OCI-LY7 (cell line): ENCODE measurements at regions not wholly inside any gene's neighbourhood (a gene's known extent, or its start where the extent isn't known, plus 50 kb on each side); places are given as distances from the start of the nearest gene placed in this dataset.

ENCODE experiments used
- BruUV-seq: library from RNA; stranded (reverse); fragments of 400-500 nt; replicated peaks from 2 replicates; lab custom pipeline; 2021; lab: Mats Ljungman, UMichigan
- CTCF ChIA-PET: fragments of 300-600 bp; sonication (Branson Sonifier 250); formaldehyde crosslinking; loops from one replicate; lab custom pipeline; 2022; ENCODE audit warnings: antibody characterized with exemption; ENCODE audit not compliant: unreplicated experiment; lab: Charles Lee
- POLR2A ChIA-PET: fragments of 300-600 bp; sonication (Branson Sonifier 250); formaldehyde crosslinking; loops from one replicate; lab custom pipeline; 2022; ENCODE audit warnings: antibody characterized with exemption; lab: Charles Lee
- DNase-seq: peaks from one replicate; pipeline ENCODE4 v3.0.0-alpha.2; 2015; ENCODE audit warnings: low spot score
- H2AFZ ChIP-seq: fragments of 200-600 bp; sonication (generic), shearing (Covaris generic); 2 replicates; pipeline ENCODE4 v1.6.1; 2014; ENCODE audit warnings: mild to moderate bottlenecking, antibody characterized with exemption, low read length, moderate library complexity
- H3K27ac ChIP-seq: fragments of 200-600 bp; sonication (generic); 2 replicates; pipeline ENCODE4 v1.5.1; 2014; ENCODE audit warnings: mixed run types, low read depth, mild to moderate bottlenecking, moderate library complexity, low read length, inconsistent platforms; ENCODE audit not compliant: poor library complexity, severe bottlenecking
- H3K36me3 ChIP-seq: fragments of 200-600 bp; sonication (generic); 2 replicates; pipeline ENCODE4 v1.6.1; 2014; ENCODE audit warnings: mild to moderate bottlenecking, antibody characterized with exemption, low read length, moderate library complexity, mixed read lengths; ENCODE audit not compliant: insufficient read depth
- H3K4me1 ChIP-seq: fragments of 200-600 bp; sonication (generic); 2 replicates; pipeline ENCODE4 v1.5.1; 2014; ENCODE audit warnings: mild to moderate bottlenecking, low read length; ENCODE audit not compliant: insufficient read depth, poor library complexity, severe bottlenecking
- H3K4me2 ChIP-seq: fragments of 200-600 bp; sonication (generic); 2 replicates; pipeline ENCODE4 v1.6.1; 2014; ENCODE audit warnings: mild to moderate bottlenecking, low read length
- H3K4me3 ChIP-seq: fragments of 200-600 bp; sonication (generic); 2 replicates; pipeline ENCODE4 v1.5.1; 2014; ENCODE audit warnings: mild to moderate bottlenecking, low read depth, low read length; ENCODE audit not compliant: poor library complexity, severe bottlenecking
- H3K79me2 ChIP-seq: fragments of 200-600 bp; sonication (generic); 2 replicates; pipeline ENCODE4 v1.6.1; 2016; ENCODE audit warnings: low read depth, mild to moderate bottlenecking, low read length, moderate library complexity, mixed read lengths; ENCODE audit not compliant: insufficient read depth
- H3K9me2 ChIP-seq: fragments of 200-600 bp; sonication (generic); 2 replicates; pipeline ENCODE4 v1.6.1; 2016; ENCODE audit warnings: mild to moderate bottlenecking, low read length, mixed read lengths; ENCODE audit not compliant: insufficient read depth
- H3K9me3 ChIP-seq: fragments of 200-600 bp; sonication (generic); 2 replicates; pipeline ENCODE4 v1.6.1; 2014; ENCODE audit warnings: mild to moderate bottlenecking, mixed run types, low read length, mixed read lengths
- H4K20me1 ChIP-seq: fragments of 200-600 bp; sonication (generic); 2 replicates; pipeline ENCODE4 v1.6.1; 2014; ENCODE audit warnings: mild to moderate bottlenecking, antibody characterized with exemption, low read length, moderate library complexity, mixed read lengths; ENCODE audit not compliant: insufficient read depth
- EZH2phosphoT487 ChIP-seq: fragments of 200-600 bp; sonication (generic); IDR thresholded peaks from 2 replicates; pipeline ENCODE4 v1.6.1; 2018; ENCODE audit warnings: low read depth, borderline replicate concordance, mild to moderate bottlenecking, mixed run types, antibody characterized with exemption, low read length, moderate library complexity, mixed read lengths
- intact Hi-C: fragments of 100-400 bp; cut with micrococcal nuclease; formaldehyde crosslinking; loops from one replicate; pipeline ENCODE4 v1.10.0; 2022; ENCODE audit not compliant: unreplicated experiment
- TF ChIP-seq, protein P1 (sequence below): fragments of 200-600 bp; sonication (generic); conservative IDR thresholded peaks from 2 replicates; pipeline ENCODE4 v1.5.1; 2014; ENCODE audit warnings: mild to moderate bottlenecking, antibody characterized with exemption, low read length, moderate library complexity, mixed read lengths

DNA sequence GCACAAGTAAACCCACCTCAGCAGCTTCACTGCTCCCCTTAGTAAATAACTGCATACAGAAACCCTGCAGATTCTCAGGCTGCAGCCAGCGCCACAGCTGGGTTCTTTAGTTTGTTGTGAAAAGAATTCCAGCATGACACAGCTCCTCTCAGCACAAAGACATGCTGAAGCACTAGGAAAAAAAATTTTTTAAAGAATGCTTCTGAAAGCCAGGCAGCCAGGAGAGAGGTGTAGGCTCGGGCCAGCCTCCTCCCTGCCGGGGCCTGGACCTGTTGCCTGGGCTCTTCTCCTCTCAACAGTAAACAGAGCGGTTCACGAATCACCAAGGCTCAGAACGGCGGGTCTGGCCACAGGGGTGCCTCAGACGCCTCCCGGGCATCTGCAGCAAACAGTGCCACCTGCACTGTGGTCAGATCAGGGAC, 95.7 kb upstream of the POU3F3 start:
- H3K4me2 ChIP-seq: no peak overlapping the region
- CTCF ChIA-PET: no interaction called here
- TF ChIP-seq, protein P1, sequence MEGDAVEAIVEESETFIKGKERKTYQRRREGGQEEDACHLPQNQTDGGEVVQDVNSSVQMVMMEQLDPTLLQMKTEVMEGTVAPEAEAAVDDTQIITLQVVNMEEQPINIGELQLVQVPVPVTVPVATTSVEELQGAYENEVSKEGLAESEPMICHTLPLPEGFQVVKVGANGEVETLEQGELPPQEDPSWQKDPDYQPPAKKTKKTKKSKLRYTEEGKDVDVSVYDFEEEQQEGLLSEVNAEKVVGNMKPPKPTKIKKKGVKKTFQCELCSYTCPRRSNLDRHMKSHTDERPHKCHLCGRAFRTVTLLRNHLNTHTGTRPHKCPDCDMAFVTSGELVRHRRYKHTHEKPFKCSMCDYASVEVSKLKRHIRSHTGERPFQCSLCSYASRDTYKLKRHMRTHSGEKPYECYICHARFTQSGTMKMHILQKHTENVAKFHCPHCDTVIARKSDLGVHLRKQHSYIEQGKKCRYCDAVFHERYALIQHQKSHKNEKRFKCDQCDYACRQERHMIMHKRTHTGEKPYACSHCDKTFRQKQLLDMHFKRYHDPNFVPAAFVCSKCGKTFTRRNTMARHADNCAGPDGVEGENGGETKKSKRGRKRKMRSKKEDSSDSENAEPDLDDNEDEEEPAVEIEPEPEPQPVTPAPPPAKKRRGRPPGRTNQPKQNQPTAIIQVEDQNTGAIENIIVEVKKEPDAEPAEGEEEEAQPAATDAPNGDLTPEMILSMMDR: no peak
- TF ChIP-seq EZH2phosphoT487: no peak

DNA sequence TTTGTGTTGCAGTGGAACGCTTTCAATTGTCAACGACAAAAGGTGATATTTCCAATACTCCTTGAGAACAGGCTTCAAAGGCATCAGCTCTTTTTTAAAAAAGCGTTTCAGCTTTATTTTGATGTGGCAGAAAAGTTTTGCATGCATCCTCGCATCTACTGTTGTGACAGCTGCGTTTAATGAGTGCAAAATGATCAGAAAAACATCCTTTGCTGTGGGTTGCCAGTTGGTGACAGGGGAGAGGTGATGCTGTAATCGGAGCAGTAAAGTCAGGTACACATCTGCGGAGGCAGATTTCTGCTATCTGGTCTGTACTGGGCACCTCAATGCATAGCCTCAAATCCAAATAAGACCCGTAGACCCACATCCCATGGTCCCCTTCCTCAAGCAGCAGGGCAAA, 91.9 kb upstream of the POU3F3 start:
- H3K79me2 ChIP-seq: no peaks in the 10 kb centered on the region
- no peaks in the 10 kb centered on the region for H3K9me3 ChIP-seq
- no peaks in the 10 kb centered on the region for H3K36me3 ChIP-seq
- DNase-seq: no peak
- H2AFZ ChIP-seq: no peak overlapping the region
- no peak overlapping the region for H3K4me2 ChIP-seq
- BruUV-seq: no TSS peak
- no peak overlapping the region for H3K4me3 ChIP-seq
- ChIA-PET CTCF (no interaction called here), POLR2A (no interaction called here)
- intact Hi-C loops: no loop called here
- H3K27ac ChIP-seq: no peak overlapping the region
- no peaks in the 10 kb centered on the region for H4K20me1 ChIP-seq
- no peaks in the 10 kb centered on the region for H3K4me1 ChIP-seq
- no peaks in the 10 kb centered on the region for H3K9me2 ChIP-seq
- TF ChIP-seq, protein P1: no peak
- no peak for TF ChIP-seq EZH2phosphoT487

More for the DNA sequence above, 95.7 kb upstream of the POU3F3 start:
- POLR2A ChIA-PET: no interaction called here
- intact Hi-C loops: no loop called here
- H3K27ac ChIP-seq: no peak overlapping the region
- H3K79me2 ChIP-seq: no peaks in the 10 kb centered on the region
- no TSS peak for BruUV-seq
- no peak overlapping the region for H2AFZ ChIP-seq
- no peaks in the 10 kb centered on the region for H3K36me3 ChIP-seq
- H3K9me3 ChIP-seq: no peaks in the 10 kb centered on the region
- no peaks in the 10 kb centered on the region for H3K9me2 ChIP-seq
- DNase-seq: no peak
- no peaks in the 10 kb centered on the region for H4K20me1 ChIP-seq
- no peaks in the 10 kb centered on the region for H3K4me1 ChIP-seq
- no peak overlapping the region for H3K4me3 ChIP-seq

DNA sequence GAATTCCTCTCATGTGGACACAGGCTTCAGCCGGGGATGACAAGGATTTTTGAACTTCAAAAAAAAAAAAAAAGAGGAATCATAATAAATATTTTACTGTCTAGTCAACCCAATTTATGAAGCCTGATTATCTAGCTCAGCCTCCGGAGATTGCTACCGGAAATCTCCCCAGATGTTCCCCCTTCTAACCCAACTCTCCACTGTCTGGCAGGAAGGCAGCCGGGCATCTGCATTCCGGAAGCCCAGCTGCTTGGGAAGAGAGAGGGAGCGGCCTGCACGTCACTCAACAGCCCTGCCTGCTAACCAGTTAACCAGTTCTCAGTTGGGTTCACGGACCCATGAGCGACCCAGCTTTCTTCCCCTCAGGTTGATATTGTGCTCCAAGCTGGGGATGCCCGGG, 87.2 kb upstream of the POU3F3 start:
- no peak overlapping the region; the same call in 1 of the 2 replicates for H3K4me2 ChIP-seq

More for the DNA sequence above, 87.2 kb upstream of the POU3F3 start:
- no peaks in the 10 kb centered on the region for H3K9me2 ChIP-seq
- H3K4me1 ChIP-seq: no peaks in the 10 kb centered on the region
- POLR2A ChIA-PET: no interaction called here
- H3K79me2 ChIP-seq: no peaks in the 10 kb centered on the region
- H3K9me3 ChIP-seq: no peaks in the 10 kb centered on the region
- TF ChIP-seq, protein P1: no peak
- TF ChIP-seq EZH2phosphoT487: no peak
- no peaks in the 10 kb centered on the region for H4K20me1 ChIP-seq
- H2AFZ ChIP-seq: no peak overlapping the region
- peak; percentile 2 for DNase-seq
- BruUV-seq: no TSS peak
- H3K27ac ChIP-seq: no peak overlapping the region
- H3K36me3 ChIP-seq: no peaks in the 10 kb centered on the region
- CTCF ChIA-PET: no interaction called here
- intact Hi-C loops: no loop called here
- no peak overlapping the region for H3K4me3 ChIP-seq
